ENCODE measurements at regions not wholly inside any gene's neighbourhood (a gene's known extent, or its start where the extent isn't known, plus 50 kb on each side); places are given as distances from the start of the nearest gene placed in this dataset.

DNA sequence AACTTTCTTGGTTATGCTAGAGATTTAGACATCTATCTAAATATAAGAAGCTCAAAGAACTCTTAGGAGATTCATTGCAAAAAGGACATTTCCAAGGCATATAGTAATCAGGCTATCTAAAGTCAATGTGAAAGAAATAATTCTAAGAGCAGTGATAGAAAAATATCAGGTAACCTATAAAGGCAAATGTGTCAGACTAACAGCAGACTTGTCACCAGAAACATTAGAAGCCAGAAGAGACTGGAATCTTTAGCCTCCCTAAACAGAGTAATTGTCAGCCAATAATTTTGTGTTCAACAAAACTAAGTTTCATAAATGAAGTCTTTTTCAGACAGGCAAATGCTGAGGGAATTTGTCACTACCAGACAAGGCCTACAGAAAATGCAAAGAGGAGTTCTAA lies 122.0 kb upstream of the SCAF11 start:
- Mint-ChIP-seq H3K4me3 (no peak overlapping the region), H3K4me1 (peaks cover 10% of the 10 kb centered on the region), H3K27ac (no peak overlapping the region), H3K9me3 (peaks cover 45% of the 10 kb centered on the region), H3K36me3 (peaks cover 13% of the 10 kb centered on the region), H3K27me3 (ENCODE audit: low read depth) (no peaks in the 10 kb centered on the region; the same call in 1 of the 2 replicates)
- ChIA-PET CTCF (interaction anchor here (1.0 kb wide), 1 partner anchor 13 kb away, joined by 3 read pairs; no protein-coding TSS in a partner anchor), POLR2A (no interaction called here)
- ATAC-seq (no peak), DNase-seq (ENCODE audit: low spot score) (no peak)
- TF ChIP-seq ZNF317 (CRISPR knock-in tag; IDR thresholded peaks at IDR 0.05; ENCODE audit: borderline replicate concordance, low read depth) (peak; percentile 83), GABPB1 (CRISPR knock-in tag; IDR thresholded peaks at IDR 0.05) (no peak)

DNA sequence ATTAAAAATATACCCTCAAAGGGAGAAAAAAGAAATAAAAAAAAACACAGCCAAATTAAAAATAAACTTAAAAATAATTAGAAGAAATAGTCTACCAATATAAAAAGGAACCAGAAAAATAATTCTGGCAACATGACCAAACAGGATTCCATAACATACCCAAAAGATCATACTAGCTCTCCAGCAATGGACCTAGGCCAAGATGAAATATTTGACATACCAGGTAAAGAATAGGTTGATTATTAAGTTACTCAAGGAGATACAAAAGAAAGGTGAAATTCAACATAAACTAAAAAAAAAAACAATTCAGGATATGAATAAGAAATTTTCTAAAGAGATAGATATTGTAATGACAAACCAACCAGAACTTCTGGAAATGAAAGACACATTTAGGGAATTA lies 121.3 kb upstream of the SCAF11 start:
- Mint-ChIP-seq H3K27me3 (ENCODE audit: low read depth) (no peaks in the 10 kb centered on the region; the same call in 1 of the 2 replicates), H3K36me3 (peaks cover 13% of the 10 kb centered on the region), H3K4me1 (peaks cover 10% of the 10 kb centered on the region), H3K9me3 (peaks cover 47% of the 10 kb centered on the region), H3K27ac (no peak overlapping the region), H3K4me3 (no peak overlapping the region)
- DNase-seq (ENCODE audit: low spot score) (no peak), ATAC-seq (no peak)
- ChIA-PET CTCF (interaction anchor here (1.0 kb wide), 1 partner anchor 13 kb away, joined by 3 read pairs; no protein-coding TSS in a partner anchor), POLR2A (no interaction called here)
- TF ChIP-seq ZNF317 (CRISPR knock-in tag; IDR thresholded peaks at IDR 0.05; ENCODE audit: borderline replicate concordance, low read depth), result no peak
- TF ChIP-seq SP1 (CRISPR knock-in tag; conservative IDR thresholded peaks at IDR 0.05), result no peak
- TF ChIP-seq, protein P1, sequence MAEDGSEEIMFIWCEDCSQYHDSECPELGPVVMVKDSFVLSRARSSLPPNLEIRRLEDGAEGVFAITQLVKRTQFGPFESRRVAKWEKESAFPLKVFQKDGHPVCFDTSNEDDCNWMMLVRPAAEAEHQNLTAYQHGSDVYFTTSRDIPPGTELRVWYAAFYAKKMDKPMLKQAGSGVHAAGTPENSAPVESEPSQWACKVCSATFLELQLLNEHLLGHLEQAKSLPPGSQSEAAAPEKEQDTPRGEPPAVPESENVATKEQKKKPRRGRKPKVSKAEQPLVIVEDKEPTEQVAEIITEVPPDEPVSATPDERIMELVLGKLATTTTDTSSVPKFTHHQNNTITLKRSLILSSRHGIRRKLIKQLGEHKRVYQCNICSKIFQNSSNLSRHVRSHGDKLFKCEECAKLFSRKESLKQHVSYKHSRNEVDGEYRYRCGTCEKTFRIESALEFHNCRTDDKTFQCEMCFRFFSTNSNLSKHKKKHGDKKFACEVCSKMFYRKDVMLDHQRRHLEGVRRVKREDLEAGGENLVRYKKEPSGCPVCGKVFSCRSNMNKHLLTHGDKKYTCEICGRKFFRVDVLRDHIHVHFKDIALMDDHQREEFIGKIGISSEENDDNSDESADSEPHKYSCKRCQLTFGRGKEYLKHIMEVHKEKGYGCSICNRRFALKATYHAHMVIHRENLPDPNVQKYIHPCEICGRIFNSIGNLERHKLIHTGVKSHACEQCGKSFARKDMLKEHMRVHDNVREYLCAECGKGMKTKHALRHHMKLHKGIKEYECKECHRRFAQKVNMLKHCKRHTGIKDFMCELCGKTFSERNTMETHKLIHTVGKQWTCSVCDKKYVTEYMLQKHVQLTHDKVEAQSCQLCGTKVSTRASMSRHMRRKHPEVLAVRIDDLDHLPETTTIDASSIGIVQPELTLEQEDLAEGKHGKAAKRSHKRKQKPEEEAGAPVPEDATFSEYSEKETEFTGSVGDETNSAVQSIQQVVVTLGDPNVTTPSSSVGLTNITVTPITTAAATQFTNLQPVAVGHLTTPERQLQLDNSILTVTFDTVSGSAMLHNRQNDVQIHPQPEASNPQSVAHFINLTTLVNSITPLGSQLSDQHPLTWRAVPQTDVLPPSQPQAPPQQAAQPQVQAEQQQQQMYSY (CRISPR knock-in tag; IDR thresholded peaks at IDR 0.05), result no peak
- TF ChIP-seq ETV6 (CRISPR knock-in tag; IDR thresholded peaks at IDR 0.05), result no peak
- no peak for TF ChIP-seq TCF7 (CRISPR knock-in tag; IDR thresholded peaks at IDR 0.05; ENCODE audit: low read depth)
- no peak for TF ChIP-seq NFE2L1 (CRISPR knock-in tag; IDR thresholded peaks at IDR 0.05)
- TF ChIP-seq JAZF1 (CRISPR knock-in tag; IDR thresholded peaks at IDR 0.05), result no peak

DNA sequence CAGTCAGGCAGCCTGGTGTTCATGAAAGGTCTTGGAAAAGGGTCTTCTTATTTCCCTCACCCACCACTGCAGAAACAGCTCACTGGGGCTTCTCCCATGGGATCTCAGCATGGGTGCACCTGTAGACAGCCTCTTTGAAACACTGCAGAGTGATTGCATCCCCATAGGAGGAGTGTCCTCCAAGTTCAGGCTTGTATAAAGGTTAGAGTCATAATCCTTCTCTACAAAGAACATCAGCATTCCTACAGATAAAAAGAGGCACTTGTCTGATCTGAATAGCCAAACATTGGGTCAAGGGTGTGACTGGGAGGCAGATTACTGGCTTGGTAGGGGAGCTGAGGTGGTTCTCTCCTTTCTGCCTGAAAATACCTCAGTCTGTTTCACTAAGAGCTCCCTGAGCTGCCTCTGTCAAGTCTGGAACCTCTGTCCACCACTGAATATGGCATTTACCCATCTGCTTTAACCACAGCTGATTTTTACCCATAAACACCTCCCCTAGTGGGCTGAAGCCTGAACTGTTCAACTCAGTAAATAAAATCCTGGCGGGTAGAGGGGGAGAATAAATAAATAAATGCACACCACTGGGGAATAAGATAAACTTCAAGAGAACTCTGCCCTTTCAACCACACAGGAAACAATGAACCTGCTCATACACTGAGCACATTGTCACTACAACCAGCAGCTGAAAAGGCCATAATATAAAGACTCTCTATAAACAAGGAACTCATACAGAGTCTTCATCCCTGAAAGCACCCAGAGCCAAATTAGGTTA lies 120.7 kb upstream of the SCAF11 start:
- Mint-ChIP-seq H3K27me3 (ENCODE audit: low read depth) (no peaks in the 10 kb centered on the region; the same call in 1 of the 2 replicates), H3K4me3 (no peak overlapping the region), H3K27ac (no peak overlapping the region), H3K9me3 (peaks cover 47% of the 10 kb centered on the region), H3K4me1 (peaks cover 10% of the 10 kb centered on the region), H3K36me3 (peaks cover 13% of the 10 kb centered on the region)
- ChIA-PET POLR2A (no interaction called here), CTCF (interaction anchor here (0.7 to 1.0 kb wide), 2 partner anchors 14 kb away, joined by 3 read pairs; no protein-coding TSS in a partner anchor)
- no peak for ATAC-seq
- TF ChIP-seq JAZF1 (CRISPR knock-in tag; IDR thresholded peaks at IDR 0.05) (no peak), TCF7 (CRISPR knock-in tag; IDR thresholded peaks at IDR 0.05; ENCODE audit: low read depth) (no peak), NFATC4 (CRISPR knock-in tag; IDR thresholded peaks at IDR 0.05) (no peak), RELA (CRISPR knock-in tag; IDR thresholded peaks at IDR 0.05; ENCODE audit: borderline replicate concordance) (no peak), OVOL2 (CRISPR knock-in tag; IDR thresholded peaks at IDR 0.05; ENCODE audit: borderline replicate concordance) (no peak)
- TF ChIP-seq, protein P1 (CRISPR knock-in tag; IDR thresholded peaks at IDR 0.05), result no peak
- TF ChIP-seq, protein P2, sequence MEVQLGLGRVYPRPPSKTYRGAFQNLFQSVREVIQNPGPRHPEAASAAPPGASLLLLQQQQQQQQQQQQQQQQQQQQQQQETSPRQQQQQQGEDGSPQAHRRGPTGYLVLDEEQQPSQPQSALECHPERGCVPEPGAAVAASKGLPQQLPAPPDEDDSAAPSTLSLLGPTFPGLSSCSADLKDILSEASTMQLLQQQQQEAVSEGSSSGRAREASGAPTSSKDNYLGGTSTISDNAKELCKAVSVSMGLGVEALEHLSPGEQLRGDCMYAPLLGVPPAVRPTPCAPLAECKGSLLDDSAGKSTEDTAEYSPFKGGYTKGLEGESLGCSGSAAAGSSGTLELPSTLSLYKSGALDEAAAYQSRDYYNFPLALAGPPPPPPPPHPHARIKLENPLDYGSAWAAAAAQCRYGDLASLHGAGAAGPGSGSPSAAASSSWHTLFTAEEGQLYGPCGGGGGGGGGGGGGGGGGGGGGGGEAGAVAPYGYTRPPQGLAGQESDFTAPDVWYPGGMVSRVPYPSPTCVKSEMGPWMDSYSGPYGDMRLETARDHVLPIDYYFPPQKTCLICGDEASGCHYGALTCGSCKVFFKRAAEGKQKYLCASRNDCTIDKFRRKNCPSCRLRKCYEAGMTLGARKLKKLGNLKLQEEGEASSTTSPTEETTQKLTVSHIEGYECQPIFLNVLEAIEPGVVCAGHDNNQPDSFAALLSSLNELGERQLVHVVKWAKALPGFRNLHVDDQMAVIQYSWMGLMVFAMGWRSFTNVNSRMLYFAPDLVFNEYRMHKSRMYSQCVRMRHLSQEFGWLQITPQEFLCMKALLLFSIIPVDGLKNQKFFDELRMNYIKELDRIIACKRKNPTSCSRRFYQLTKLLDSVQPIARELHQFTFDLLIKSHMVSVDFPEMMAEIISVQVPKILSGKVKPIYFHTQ (CRISPR knock-in tag; IDR thresholded peaks at IDR 0.05), result no peak
- DNase-seq (ENCODE audit: low spot score), result no peak
